ENCODE measurements at regions not wholly inside any gene's neighbourhood (a gene's known extent, or its start where the extent isn't known, plus 50 kb on each side); places are given as distances from the start of the nearest gene placed in this dataset.
A peak's percentile ranks its signal among the peaks of the same experiment; 100 is the strongest.

DNA sequence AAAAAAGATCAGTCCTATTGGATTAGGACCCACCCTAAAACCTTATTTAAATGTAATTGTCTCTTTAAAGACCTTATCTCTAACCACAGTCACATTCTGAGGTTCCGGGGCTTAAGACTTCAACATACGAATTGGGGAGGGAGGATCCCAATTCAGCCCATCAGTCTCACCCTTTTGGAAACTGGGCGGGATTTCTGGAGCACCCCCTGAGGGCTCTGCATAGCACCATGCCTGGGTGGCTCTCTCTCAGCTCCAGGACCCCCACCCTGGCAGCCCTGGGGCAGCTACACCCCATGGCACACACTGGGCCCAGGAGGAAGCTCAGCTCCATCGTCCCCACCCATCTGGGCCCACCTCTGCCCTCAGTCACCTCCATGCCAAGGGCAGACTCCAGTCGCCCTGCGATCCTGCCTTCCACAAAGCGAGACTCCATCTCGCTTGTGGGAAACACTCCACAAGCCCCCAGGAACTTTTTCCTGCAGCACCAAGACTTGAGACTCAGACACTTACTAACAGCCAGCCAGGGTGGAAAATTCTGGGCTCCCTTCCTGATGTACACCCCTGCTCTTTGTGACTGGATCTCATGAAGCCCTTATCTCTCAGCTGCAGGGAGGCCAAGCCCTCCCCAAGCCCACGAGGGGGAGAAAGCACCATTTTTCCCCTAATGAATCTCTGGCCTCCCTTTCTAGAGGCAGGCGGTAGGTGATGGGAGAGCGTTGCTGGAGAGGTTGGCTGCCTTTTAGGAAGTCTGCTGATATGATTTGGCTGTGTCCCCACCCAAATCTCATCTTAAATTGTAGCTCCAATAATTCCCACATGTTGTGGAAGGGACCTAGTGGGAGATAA, 90.8 kb upstream of the KDM7A start:
- intact Hi-C loops (cut with DNase I; ENCODE audit: low total_unique reads): no loop called here
- Histone ChIP-seq H3K4me3 (no peak overlapping the region), H3K27me3 (replicated peaks in 1 of 7) (no peaks in the 10 kb centered on the region), H3K36me3 (no peaks in the 10 kb centered on the region), H3K9me3 (no peaks in the 10 kb centered on the region), H3K4me1 (peaks cover 0 to 13% (median 0%) of the 10 kb centered on the region in 6 donors), H3K27ac (no peak overlapping the region)
- TF ChIP-seq, protein P1, sequence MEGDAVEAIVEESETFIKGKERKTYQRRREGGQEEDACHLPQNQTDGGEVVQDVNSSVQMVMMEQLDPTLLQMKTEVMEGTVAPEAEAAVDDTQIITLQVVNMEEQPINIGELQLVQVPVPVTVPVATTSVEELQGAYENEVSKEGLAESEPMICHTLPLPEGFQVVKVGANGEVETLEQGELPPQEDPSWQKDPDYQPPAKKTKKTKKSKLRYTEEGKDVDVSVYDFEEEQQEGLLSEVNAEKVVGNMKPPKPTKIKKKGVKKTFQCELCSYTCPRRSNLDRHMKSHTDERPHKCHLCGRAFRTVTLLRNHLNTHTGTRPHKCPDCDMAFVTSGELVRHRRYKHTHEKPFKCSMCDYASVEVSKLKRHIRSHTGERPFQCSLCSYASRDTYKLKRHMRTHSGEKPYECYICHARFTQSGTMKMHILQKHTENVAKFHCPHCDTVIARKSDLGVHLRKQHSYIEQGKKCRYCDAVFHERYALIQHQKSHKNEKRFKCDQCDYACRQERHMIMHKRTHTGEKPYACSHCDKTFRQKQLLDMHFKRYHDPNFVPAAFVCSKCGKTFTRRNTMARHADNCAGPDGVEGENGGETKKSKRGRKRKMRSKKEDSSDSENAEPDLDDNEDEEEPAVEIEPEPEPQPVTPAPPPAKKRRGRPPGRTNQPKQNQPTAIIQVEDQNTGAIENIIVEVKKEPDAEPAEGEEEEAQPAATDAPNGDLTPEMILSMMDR (IDR thresholded peaks at IDR 0.05 in 8 of 11, conservative IDR thresholded peaks at IDR 0.05 in 3 of 11): no peak
- TF ChIP-seq POLR2AphosphoS5 (IDR thresholded peaks at IDR 0.05) (no peak), POLR2A (IDR thresholded peaks at IDR 0.05) (no peak)
- DNase-seq: peak; percentile 49
- WGBS, 5 donors: 82 to 89% (median 87%) methylated on average over 10 to 11 of the region's 11 CpGs

DNA sequence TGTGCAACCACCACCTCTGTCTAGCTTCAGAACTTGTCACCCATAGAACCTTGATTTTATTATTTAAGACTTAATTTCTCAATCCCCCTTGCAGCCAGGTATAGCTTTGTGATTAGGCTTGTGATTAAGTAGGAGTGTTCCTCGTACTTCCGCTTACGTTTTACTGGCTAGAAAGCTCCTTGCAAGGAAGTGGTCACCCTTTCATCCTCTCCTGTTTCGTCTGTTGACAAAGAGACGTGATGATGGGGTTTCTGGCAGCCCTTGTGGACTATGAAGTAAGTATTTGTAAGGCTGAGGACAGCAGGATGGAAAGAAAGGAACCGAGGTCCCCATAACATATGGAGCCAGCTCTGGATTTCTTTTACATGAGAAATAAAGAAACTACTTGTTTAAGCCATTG, 86.5 kb upstream of the KDM7A start:
- intact Hi-C loops (cut with DNase I; ENCODE audit: low total_unique reads): no loop called here
- peaks cover 0 to 20% (median 2%) of the 10 kb centered on the region in 6 donors for H3K4me1 ChIP-seq
- H3K36me3 ChIP-seq: no peaks in the 10 kb centered on the region
- no peak overlapping the region for H3K4me3 ChIP-seq
- peak overlapping the region in 7 of 8 donors; percentile 9 to 77 (median 55) for H3K27ac ChIP-seq
- H3K27me3 ChIP-seq (replicated peaks in 1 of 7): peaks cover 0 to 4% (median 0%) of the 10 kb centered on the region in 7 donors
- DNase-seq: no peak
- peaks cover 0 to 3% (median 0%) of the 10 kb centered on the region in 8 donors for H3K9me3 ChIP-seq
- 34 to 71% (median 59%) methylated on average over 6 of the region's 6 CpGs for WGBS, 5 donors
- TF ChIP-seq POLR2AphosphoS5 (IDR thresholded peaks at IDR 0.05) (peak in 1 of 3 donors; percentile 38), POLR2A (IDR thresholded peaks at IDR 0.05) (no peak)
- TF ChIP-seq, protein P1 (IDR thresholded peaks at IDR 0.05 in 8 of 11, conservative IDR thresholded peaks at IDR 0.05 in 3 of 11): no peak

DNA sequence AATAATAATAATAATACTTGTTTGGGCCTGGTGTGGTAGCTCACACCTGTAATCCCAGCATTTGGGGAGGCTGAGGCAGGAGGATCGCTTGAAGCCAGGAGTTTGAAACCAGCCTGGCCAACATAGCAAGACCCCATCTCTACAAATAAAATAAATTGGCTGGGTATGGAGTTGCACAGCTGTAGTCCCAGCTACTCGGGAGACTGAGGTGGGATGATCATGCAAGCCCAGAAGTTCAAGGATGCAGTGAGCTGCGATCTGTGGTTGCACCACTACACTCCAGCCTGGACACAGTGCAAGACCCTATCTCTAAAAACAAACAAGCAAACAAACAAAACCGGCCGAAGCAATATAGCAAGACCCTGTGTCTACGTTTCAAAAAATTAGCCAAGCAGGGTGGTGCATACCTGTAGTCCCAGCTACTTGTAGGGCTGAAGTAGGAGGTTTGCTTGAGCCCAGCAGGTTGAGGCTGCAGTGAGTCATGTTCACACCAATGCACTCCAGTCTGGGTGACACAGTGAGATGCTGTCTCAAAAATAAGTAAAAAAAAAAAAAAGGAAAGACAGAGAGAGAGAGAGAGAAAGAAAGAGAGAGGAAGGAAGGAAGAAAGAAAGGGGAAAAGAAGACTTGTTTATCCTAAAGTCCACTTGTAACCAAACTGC, 85.6 kb upstream of the KDM7A start:
- Histone ChIP-seq H3K4me3 (no peak overlapping the region), H3K27me3 (replicated peaks in 1 of 7) (peaks cover 0 to 4% (median 0%) of the 10 kb centered on the region in 7 donors), H3K9me3 (peaks cover 0 to 3% (median 0%) of the 10 kb centered on the region in 8 donors), H3K36me3 (no peaks in the 10 kb centered on the region), H3K4me1 (peaks cover 0 to 20% (median 2%) of the 10 kb centered on the region in 6 donors), H3K27ac (peak overlapping the region in 2 of 8 donors; percentile 72 to 77)
- TF ChIP-seq POLR2AphosphoS5 (IDR thresholded peaks at IDR 0.05) (no peak), POLR2A (IDR thresholded peaks at IDR 0.05) (no peak)
- TF ChIP-seq, protein P1 (IDR thresholded peaks at IDR 0.05 in 8 of 11, conservative IDR thresholded peaks at IDR 0.05 in 3 of 11): no peak
- DNase-seq: no peak
- intact Hi-C loops (cut with DNase I; ENCODE audit: low total_unique reads): no loop called here
- WGBS, 5 donors: 93 to 97% (median 95%) methylated on average over 6 of the region's 6 CpGs

DNA sequence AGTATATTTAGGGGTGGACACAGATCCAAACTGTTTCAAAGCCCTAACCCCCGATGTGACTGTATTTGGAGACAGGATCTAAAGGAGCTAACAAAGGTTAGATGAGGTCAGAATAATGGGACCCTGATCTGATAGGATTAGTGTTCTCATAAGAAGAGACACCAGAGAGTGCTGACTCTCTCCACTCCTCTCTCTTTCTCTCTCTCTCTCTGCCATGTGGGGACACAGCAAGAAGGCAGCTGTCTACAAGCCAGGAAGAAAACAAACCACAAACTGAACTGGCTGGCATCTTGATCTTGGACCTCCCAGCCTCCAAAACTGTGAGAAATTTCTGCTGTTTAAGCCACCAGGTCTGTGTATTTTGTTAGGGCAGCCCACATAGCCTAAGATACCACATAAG, 84.7 kb upstream of the KDM7A start:
- 75 to 92% (median 86%) methylated on average over 1 of the region's 1 CpG for WGBS, 5 donors
- DNase-seq: no peak
- H3K27ac ChIP-seq: no peak overlapping the region

More for the DNA sequence above, 84.7 kb upstream of the KDM7A start:
- intact Hi-C loops (cut with DNase I; ENCODE audit: low total_unique reads): no loop called here
- no peaks in the 10 kb centered on the region for H3K36me3 ChIP-seq
- peaks cover 0 to 7% (median 0%) of the 10 kb centered on the region in 8 donors for H3K9me3 ChIP-seq
- TF ChIP-seq POLR2AphosphoS5 (IDR thresholded peaks at IDR 0.05) (no peak), POLR2A (IDR thresholded peaks at IDR 0.05) (no peak)
- TF ChIP-seq, protein P1 (IDR thresholded peaks at IDR 0.05 in 8 of 11, conservative IDR thresholded peaks at IDR 0.05 in 3 of 11): no peak
- peaks cover 0 to 4% (median 0%) of the 10 kb centered on the region in 7 donors for H3K27me3 ChIP-seq (replicated peaks in 1 of 7)
- H3K4me1 ChIP-seq: peaks cover 0 to 20% (median 2%) of the 10 kb centered on the region in 6 donors
- no peak overlapping the region for H3K4me3 ChIP-seq
